Kidney tubule cell (primary cell): ENCODE measurements at regions not wholly inside any gene's neighbourhood (a gene's known extent, or its start where the extent isn't known, plus 50 kb on each side); places are given as distances from the start of the nearest gene placed in this dataset.

Experiments used
- DNase-seq: peaks from one replicate; pipeline ENCODE4 v3.0.0-alpha.2; 2018; ENCODE audit warnings: low spot score

GRCh38 chr14:97726676-97727075, 929.5 kb downstream of the VRK1 start:
- DNase-seq: no peak

DNA sequence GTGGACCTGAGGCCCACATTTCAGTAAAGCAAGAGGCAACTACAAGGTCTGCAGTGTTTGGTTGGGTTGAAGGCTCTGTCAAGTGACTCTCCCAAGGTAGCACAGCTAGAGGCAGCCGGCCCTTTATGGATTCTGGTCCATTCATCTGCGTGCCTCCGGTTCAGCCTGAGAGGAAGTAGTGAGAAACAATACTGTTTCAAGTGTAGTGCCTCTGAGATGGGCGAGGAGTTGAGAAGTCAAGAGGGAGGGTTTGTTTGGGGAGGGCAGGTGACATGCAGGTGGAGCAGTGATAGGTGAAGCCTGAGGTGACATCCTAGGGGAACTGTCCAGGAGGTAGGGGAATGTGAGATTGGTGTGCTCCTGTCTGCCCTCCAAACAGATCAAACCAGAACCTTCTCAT, 933.5 kb downstream of the VRK1 start:
- DNase-seq: no peak

GRCh38 chr14:97731800-97732199, 934.6 kb downstream of the VRK1 start:
- no peak for DNase-seq

DNA sequence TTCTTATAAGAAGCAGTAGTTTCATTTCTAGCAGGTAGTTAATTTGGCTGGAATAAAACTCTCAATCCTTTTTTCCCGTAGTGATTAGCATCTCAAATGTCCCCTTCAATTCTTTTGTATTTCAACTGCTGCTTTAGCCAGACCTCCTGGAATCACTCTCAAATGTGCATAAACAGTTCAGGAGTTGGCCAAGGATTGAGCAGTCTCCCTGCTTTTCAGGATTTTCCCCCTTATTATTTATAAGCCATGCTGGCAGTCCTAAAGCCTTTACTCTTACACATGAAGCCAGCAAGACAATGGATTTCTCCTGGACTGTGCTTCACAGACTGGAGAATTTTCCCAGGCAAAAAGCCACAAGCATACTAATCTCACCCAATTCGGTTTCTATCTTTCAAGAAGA, 950.1 kb downstream of the VRK1 start:
- no peak for DNase-seq

DNA sequence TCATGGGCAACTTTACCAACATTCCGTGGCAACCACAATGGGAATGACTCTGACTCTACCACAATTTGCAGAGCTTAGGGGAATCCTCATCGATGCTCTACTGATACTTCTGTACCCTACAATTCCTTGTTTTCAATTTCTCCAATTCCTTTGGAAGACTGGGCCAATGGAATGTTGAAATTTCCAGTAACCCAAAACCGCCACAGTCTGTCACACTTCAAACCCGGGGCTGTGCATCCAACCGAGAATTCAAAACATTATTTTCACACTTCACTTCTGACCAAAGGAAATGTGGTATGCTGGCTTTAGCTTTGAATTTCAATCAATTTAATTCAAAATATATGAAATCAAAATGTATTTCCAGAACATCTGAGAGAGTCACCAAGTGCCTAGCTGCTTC, 951.4 kb downstream of the VRK1 start:
- peak; percentile 2 for DNase-seq

DNA sequence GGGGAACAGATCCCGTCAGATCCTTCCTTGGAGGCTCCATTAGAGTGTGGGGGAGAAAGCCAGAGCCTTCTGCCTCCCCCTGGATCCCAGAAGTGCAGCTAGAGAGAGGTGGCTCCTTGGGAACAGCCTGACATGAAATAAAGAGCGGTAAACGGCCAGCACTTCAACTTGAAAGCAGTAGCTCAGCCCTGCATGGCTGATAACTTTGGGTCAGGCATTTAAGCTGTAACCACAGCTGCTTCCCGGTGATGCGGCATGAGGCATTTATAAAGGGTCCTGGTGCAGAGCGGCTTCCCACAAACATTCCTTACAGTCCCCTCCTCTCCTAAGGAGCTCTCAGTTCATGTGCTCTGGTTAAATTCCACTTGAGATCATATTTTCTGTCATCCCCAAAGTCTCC, 960.3 kb downstream of the VRK1 start:
- DNase-seq: no peak

GRCh38 chr14:97760050-97760449, 962.9 kb downstream of the VRK1 start:
- DNase-seq: no peak

- no peak for DNase-seq
These were observed 965.2 kb downstream of the VRK1 start for GRCh38 chr14:97762386-97762785.

GRCh38 chr14:97771340-97772045, 974.3 kb downstream of the VRK1 start:
- DNase-seq: peak; percentile 12

DNA sequence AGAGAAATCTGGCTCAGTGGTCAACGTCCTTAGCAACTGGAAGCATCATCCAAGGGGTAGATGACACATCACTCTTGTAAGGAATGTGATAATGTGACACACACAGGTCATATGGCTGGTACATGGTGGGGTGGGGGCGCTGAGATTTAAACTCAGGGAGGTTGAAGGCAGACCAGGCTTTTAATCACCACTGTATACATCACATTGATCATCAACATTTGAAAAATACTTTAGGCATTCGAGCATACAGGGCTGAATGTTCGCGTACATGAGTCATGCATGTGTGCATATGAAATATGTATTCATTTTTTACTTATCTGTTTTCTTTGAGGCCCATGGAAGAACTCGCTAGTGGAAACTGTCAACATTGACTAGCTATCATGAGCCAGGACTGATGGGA, 976.4 kb downstream of the VRK1 start:
- DNase-seq: no peak

DNA sequence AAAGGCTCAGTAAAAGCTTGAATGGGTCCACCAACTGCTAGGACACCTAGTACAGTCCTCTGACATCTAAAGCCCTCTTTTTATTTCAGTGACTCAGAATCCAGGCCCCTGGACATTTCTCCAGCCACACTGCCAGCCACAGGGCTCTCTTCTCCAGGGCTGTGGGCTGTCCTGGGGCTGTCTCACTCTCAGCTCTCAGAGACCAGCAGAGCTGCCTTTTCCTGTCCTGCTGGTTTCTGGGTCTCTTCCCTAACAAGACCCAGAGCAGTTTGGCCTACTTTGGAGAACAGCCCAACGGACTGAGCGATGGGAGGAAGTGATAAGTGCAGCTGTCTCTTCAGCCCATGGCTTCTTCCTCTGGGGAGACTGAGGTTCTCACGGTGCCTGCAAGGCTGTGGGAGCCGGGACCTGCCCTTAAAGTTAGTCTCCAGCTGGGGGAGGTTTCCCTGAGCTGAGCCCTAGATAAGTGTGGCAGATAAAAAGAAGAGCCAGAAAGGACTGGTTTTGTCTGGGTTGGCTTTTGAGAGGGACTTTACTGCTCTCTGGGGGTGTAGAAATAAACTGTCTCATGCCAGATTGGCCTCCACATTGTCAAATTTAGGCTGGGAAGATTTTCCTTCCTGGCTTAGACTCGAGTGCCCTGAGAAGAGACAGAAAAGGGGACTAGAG, 979.8 kb downstream of the VRK1 start:
- DNase-seq: no peak

- no peak for DNase-seq
These were observed 980.6 kb downstream of the VRK1 start for GRCh38 chr14:97777622-97778355.

DNA sequence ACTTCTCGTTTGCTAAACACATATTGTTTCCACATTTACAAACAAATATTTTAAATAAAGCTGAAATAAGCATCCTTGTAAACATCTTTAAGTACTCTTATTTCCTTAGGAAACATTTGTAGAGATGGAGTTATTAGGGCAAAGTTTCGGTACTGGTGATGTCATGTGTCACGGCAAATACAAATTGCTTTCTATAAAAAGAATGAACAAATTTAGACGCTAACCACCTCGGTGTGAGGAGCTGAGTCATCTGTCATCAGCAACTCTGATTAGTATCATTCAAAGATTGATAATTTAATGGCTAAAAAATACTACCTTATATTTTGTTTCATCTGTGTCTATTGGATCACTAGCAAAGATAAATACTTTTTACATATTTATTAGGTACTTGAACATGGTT, 982.0 kb downstream of the VRK1 start:
- DNase-seq: no peak

DNA sequence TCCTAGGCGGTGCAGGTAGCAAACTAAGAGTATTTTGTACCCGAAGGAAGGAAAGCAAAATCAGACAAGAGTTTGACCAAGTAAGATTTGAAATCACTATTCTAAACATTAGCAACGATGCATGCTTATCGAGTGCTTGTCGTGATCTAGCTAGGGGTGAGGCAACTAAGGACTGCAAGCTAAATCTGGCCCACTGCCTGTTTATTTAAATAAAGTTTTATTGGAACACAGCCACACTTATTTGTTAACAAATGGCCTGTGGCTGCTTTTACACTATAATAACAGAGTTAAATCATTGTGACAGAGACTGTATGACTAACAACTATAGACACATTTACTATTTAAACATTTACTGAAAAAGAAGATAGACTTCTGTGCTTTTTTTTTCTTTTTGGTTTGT, 983.6 kb downstream of the VRK1 start:
- DNase-seq: no peak

DNA sequence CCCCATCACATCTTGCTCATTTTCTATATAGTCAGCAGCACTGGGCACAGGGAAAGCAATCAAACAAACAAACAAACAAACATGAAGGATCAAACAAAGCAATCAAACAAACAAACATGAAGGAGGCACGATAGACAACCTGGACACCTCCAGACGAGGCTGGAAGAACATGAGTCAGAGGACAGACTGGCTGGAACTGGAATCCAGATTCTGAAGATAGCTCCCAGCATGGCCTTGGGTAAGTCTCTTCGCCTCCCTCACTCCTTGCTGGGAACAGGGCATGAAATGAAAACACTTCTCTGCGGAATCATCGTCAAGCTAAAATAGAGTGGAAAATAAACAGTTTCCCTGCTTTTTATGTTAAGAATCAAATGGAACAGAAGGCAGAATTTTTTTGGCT, 984.8 kb downstream of the VRK1 start:
- DNase-seq: no peak

- no peak for DNase-seq
These were observed 985.8 kb downstream of the VRK1 start for GRCh38 chr14:97782871-97783414.

GRCh38 chr14:97785495-97785894, 988.3 kb downstream of the VRK1 start:
- no peak for DNase-seq

DNA sequence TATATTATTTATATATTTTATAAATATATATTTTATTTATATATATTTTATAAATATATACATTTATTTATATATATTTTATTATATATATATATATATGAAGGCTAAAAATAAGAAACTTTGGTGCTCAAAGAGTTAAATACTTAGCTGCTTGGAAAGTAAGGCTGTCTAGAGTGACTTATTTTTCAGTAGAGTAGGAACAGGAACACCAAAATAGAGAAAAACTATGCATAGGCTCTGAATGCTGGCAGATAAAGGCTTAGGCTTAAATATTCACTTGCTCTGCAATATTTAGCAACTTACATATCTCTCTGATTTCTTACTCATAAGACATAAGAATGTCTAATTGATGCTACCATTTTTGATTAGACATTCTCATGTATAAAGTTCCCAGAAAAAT, 991.2 kb downstream of the VRK1 start:
- DNase-seq: no peak

- DNase-seq: no peak
These were observed 991.8 kb downstream of the VRK1 start for GRCh38 chr14:97788846-97789526.

DNA sequence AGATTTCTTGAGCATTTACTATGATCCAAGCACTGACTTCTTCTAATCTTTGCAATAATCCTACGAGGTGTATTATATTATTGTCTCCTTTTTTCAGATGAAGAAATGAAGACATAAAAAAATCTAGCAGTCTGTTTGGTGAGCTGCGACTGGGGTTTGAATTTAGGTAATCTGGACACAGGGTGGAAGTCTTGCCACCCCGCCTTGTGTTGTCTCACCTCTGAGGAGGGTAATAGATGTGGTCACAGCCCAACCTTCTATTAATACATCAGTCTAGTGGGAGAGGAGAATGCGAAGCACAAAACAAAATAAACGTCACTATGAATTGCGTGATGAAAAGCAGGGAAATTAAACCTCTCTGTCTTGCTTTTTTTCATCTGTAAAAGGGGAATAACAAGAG, 993.9 kb downstream of the VRK1 start:
- DNase-seq: no peak

DNA sequence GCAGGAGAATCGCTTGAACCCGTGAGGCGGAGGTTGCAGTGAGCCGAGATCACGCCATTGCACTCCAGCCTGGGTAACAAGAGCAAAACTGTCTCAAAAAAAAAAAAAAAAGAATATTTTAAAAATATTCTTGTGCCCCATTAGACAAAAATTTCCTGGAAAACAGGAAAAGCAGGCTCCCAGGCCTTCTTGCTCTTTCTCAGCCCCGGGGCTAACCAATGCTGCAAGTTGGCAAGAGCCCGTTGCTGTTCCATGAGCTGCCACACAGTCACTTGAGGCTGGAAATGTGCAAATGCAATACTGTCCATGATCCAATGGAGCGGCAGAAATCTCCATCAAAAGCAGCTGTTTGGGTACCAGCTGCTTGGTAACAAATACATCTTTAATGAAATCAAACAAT, 994.7 kb downstream of the VRK1 start:
- DNase-seq: no peak

DNA sequence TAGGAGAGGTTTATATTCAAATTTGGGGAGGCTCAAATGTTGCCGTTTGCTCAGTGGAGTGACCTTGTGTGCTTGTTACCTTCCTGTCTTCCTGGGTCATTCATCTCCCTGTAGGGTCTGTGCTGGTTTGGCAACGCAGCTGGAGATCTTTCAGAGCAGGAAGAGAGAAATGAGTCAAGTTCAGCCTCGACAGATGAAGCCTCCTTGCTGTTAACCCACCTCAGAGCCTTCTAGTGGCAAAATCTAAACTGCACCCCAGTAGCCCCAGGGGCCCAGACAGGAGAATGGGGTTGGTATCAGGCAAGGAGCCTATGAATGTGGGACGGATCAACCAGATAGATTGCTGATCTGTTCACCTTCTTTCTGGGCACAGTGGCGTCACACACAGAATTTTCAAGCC, 999.3 kb downstream of the VRK1 start:
- DNase-seq: no peak

- no peak for DNase-seq
These were observed 1001.0 kb downstream of the VRK1 start for GRCh38 chr14:97798176-97798575.
